Glutamatergic neuron (in vitro differentiated cells): ENCODE measurements at regions not wholly inside any gene's neighbourhood (a gene's known extent, or its start where the extent isn't known, plus 50 kb on each side); places are given as distances from the start of the nearest gene placed in this dataset.

Experiments used
- DNase-seq: peaks from one replicate; pipeline ENCODE4 v3.0.0; 2022
- H3K27ac Mint-ChIP-seq: one replicate; pipeline ENCODE4 v1.8.0; 2020; ENCODE audit warnings: mild to moderate bottlenecking, mixed read lengths, inconsistent platforms; ENCODE audit not compliant: unreplicated experiment
- H3K27me3 Mint-ChIP-seq: one replicate; pipeline ENCODE4 v1.8.0; 2020; ENCODE audit warnings: mild to moderate bottlenecking, moderate library complexity, mixed read lengths, inconsistent platforms; ENCODE audit not compliant: unreplicated experiment
- H3K36me3 Mint-ChIP-seq: one replicate; pipeline ENCODE4 v1.8.0; 2020; ENCODE audit warnings: mild to moderate bottlenecking, mixed read lengths, inconsistent platforms; ENCODE audit not compliant: unreplicated experiment
- H3K4me1 Mint-ChIP-seq: one replicate; pipeline ENCODE4 v1.8.0; 2020; ENCODE audit warnings: mild to moderate bottlenecking, low read depth, mixed read lengths, inconsistent platforms; ENCODE audit not compliant: unreplicated experiment
- H3K4me3 Mint-ChIP-seq: one replicate; pipeline ENCODE4 v1.8.0; 2020; ENCODE audit warnings: mild to moderate bottlenecking, mixed read lengths, inconsistent platforms; ENCODE audit not compliant: unreplicated experiment
- H3K9me3 Mint-ChIP-seq: one replicate; pipeline ENCODE4 v1.8.0; 2020; ENCODE audit warnings: mild to moderate bottlenecking, moderate library complexity, mixed read lengths, inconsistent platforms; ENCODE audit not compliant: unreplicated experiment
- CTCF ChIP-seq: fragments of 200-600 bp; sonication (generic); IDR thresholded peaks from one replicate; pipeline ENCODE4 v1.5.0; 2021; ENCODE audit not compliant: partially characterized antibody, unreplicated experiment

- Mint-ChIP-seq H3K27me3 (no peaks in the 10 kb centered on the region), H3K4me3 (no peak overlapping the region), H3K36me3 (no peaks in the 10 kb centered on the region), H3K4me1 (no peaks in the 10 kb centered on the region), H3K9me3 (no peaks in the 10 kb centered on the region), H3K27ac (no peak overlapping the region)
- no peak for TF ChIP-seq CTCF
- no peak for DNase-seq
Measured at GRCh38 chr12:91663310-91663709, 480.7 kb upstream of the DCN start.

GRCh38 chr12:91662021-91662420 is 479.4 kb upstream of the DCN start:
- Mint-ChIP-seq H3K27me3 (no peaks in the 10 kb centered on the region), H3K27ac (no peak overlapping the region), H3K36me3 (no peaks in the 10 kb centered on the region), H3K9me3 (no peaks in the 10 kb centered on the region), H3K4me3 (no peak overlapping the region), H3K4me1 (no peaks in the 10 kb centered on the region)
- DNase-seq, result no peak
- no peak for TF ChIP-seq CTCF

- Mint-ChIP-seq H3K27me3 (no peaks in the 10 kb centered on the region), H3K4me1 (no peaks in the 10 kb centered on the region), H3K9me3 (no peaks in the 10 kb centered on the region), H3K4me3 (no peak overlapping the region), H3K36me3 (no peaks in the 10 kb centered on the region), H3K27ac (no peak overlapping the region)
- no peak for TF ChIP-seq CTCF
- DNase-seq, result no peak
Measured at GRCh38 chr12:91657032-91657431, 474.4 kb upstream of the DCN start.

- no peak overlapping the region for H3K4me3 Mint-ChIP-seq
- no peaks in the 10 kb centered on the region for H3K9me3 Mint-ChIP-seq
- H3K36me3 Mint-ChIP-seq, result no peaks in the 10 kb centered on the region
- no peaks in the 10 kb centered on the region for H3K4me1 Mint-ChIP-seq
- H3K27me3 Mint-ChIP-seq, result no peaks in the 10 kb centered on the region
- no peak for TF ChIP-seq CTCF
- no peak overlapping the region for H3K27ac Mint-ChIP-seq
- DNase-seq, result no peak
Measured at GRCh38 chr12:91655966-91656365, 473.3 kb upstream of the DCN start.

GRCh38 chr12:91654087-91654486 is 471.5 kb upstream of the DCN start:
- TF ChIP-seq CTCF, result no peak
- no peaks in the 10 kb centered on the region for H3K27me3 Mint-ChIP-seq

More at GRCh38 chr12:91654087-91654486, 471.5 kb upstream of the DCN start:
- Mint-ChIP-seq H3K4me1 (no peaks in the 10 kb centered on the region), H3K9me3 (no peaks in the 10 kb centered on the region), H3K36me3 (no peaks in the 10 kb centered on the region), H3K27ac (no peak overlapping the region), H3K4me3 (no peak overlapping the region)
- DNase-seq, result no peak
